Stimulated activated CD4-positive, alpha-beta T cell treated with anti-CD3 and anti-CD28 coated beads, Interleukin-1b, Interleukin-23, amount 100 ng/mL, for 24 hours (primary cell): ENCODE measurements at regions not wholly inside any gene's neighbourhood (a gene's known extent, or its start where the extent isn't known, plus 50 kb on each side); places are given as distances from the start of the nearest gene placed in this dataset.

Experiments used
- DNase-seq, 4 experiments: peaks; one replicate each; pipeline ENCODE4 v3.0.0-alpha.2; 2020; ENCODE audit warnings: low read depth in 4 of 4, low spot score in 1 of 4

- DNase-seq, result no peak
Measured at GRCh38 chr6:16078064-16078463, 50.8 kb upstream of the MYLIP start.

GRCh38 chr6:16069671-16070070 lies 59.2 kb upstream of the MYLIP start:
- DNase-seq, result no peak

GRCh38 chr6:16069222-16069621 lies 59.7 kb upstream of the MYLIP start:
- no peak for DNase-seq

DNA sequence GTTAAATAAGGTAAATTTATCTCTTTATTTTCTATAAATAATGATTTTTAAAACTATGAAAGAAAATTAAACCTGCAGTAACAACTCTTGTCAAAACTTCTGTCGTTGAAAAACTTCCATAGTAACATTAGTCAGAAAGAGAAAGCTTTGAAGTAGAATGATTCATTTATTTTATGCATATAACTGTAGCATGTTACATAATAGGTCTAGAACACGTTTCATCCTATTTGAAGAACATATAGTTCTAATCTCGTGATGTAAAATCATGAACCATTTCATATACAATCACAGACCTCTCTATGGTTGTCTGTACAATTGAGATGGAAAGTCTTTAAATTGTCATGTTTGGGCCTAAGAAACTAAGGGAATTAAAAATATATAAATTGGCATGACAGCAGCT lies 61.3 kb upstream of the MYLIP start:
- DNase-seq, result no peak

DNA sequence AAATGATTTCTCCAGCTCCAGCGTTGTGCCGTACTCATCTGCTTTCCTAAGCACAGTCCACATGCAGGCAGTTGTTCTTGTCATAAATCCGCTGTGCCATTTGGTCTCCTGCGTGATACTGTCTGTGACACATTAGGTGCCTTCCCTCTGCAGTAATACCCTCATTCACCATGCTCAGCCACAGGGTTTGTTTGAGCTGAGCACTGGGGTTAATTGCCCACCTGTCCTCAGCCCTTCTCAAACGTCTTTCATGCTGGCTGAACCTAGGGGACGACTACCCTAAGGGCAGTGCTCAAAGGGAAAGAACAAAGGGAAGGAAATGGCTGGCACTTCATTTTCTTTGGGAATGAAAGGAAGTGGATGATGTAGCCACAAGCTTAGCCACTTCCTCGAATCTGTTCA lies 64.2 kb upstream of the MYLIP start:
- DNase-seq, result no peak

- no peak for DNase-seq
Measured at GRCh38 chr6:16063580-16063979, 65.3 kb upstream of the MYLIP start.

DNA sequence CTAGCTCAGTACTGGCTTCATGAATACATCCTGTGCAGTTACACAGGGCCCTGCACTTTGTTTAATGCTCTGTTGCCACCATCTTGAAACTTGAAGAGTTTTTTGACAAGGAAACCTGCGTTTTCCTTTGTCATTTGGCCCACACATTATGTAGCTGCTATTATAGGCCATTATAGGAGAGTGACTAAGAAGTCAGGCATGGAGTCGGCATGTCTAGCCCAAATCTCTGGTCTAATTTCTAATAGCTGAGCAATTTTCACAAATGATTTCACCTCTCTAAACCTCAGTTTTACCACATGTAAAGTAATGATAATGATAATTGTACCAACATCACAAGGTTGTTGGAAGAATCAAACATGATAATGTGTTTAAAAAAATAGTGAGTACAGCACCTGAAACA lies 67.1 kb upstream of the MYLIP start:
- DNase-seq, result no peak

- DNase-seq, result no peak
Measured at GRCh38 chr6:16060039-16060438, 68.8 kb upstream of the MYLIP start.

DNA sequence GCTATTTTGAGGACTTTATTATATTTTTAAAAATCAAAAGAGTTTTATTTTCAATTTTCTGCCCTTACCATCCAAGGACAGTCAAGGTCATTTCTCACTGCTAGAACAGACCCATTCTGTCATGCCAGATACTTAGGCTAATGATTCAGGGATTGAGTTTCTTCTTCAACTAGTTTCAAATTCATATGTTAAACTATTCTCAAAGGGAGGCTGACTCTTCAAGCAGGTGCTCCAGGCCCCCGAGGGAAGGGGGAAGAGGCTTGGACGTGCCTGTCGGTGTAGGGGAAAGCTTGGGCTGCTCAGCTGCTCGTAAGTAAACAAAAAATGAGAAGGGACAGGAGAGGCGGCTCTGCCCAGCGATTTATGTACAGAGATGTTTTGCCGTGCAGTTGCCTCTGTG lies 69.4 kb upstream of the MYLIP start:
- DNase-seq, result no peak

DNA sequence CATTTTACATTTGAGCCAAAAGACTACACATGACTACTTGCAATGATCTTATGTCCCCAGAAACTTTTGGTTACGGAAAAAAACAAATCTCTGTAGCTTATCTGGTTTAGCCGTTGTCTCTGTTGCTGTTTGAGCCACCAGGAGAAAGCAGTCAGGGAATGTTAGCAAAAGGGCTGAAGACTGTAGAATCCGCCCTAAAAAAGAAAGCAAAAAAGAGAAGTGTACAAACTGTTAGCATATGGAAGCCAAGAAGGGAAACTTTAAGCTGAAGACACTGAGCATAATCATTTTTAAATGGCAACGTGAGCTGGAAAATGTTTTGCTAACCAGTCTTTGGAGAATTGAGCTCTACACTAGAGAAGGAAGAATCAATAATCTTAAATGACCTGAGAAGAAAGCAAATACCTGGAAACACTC lies 69.9 kb upstream of the MYLIP start:
- DNase-seq, result no peak

DNA sequence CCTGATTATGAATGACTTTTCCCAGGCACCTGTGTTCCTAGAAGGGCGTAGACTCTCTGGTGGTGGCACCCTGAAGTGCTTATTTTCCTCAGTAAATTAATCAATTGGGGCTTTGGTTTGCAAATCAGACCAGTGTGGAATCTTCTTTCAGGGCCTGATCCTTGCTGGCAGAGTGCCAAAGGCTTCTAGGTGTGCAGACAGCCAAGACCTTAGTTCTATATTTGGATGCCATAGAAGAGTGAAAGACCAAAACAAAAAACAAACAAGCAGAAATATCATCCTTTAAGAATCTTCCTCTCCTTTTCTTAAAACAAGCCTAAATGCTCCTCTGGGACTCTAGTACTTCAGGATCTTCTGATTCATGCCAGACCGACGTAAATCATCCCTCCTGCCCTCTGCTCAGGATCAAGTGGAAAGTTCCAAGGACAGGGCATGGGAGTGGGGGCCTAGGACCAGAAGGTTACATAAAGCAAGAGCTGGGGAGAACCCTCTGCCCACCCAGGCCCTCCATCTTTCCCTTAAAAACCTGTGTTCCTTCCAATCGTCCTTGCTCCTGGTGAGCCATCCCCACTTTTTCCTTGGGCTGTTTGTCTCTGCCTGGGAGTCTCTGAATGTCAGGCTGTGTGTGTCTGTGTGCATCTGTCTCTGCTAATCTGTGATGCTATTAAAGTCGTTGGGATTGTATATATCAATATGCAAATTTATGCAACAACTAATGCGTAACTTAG lies 70.5 kb upstream of the MYLIP start:
- no peak for DNase-seq

GRCh38 chr6:16057446-16057845 lies 71.4 kb upstream of the MYLIP start:
- no peak for DNase-seq

DNA sequence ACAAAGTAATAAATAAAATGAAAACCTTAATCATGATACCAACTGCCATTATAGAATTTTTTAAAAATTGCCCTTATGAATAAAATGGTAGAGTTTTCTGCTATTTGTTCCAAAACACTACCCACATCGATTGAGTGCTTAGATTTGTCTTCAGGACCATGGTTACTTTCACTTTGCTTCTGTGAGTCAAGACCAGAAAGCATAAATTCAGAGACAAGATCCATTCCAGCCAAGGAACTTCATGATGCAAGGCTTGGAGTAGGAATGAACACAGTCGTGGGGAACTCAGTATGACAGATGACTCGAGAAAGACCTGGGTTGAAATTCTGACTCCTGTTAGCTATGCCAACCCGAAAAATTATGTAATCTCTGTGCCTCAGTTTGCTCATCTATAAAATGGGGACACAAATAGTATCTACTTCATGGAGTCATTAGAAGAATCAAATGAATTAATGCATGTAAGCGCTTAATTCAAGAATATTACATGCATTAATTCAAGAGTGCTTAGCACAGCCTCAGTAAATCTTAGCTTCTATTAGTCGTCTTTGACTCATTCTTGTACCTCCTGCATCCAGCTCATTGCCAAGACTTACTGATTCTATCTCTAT lies 72.5 kb upstream of the MYLIP start:
- no peak for DNase-seq

DNA sequence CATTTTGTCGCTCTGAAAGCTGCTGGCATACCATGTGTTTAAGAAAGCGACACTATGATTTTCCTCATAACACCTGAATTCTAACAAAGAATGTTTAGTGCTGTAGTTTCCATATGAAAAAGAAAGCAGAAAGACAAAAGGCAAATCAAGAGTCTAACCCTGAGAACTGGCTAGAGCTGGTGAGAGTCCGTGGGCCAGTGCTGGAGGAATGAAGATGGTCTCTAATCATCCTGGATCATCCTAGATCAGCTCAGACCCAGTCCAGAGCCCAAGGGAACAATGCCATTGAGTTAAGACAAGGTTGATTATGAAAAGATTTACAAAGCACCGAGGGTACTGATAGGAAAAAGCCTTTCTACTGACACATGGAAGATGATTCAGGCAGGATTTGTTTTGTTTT lies 73.0 kb upstream of the MYLIP start:
- no peak for DNase-seq

DNA sequence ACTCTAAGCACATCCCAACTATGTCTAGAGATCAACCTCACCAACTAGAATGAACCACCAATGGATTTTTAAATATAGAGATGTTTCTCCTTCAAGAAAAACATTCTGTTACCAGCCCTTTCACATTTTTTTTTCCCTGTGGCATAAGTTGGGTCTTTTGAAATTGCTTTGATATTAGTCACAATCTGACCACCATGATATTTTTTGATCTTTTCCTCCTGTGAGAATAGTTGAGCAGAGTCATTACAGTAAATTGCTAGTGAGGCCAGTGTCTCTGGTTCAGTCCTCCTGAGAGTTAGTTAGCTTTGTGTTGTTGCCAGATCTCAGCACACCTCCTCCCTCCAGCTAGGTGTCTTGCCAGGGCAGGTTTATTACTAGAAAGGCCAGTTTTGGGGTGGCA lies 79.7 kb upstream of the MYLIP start:
- no peak for DNase-seq

- no peak for DNase-seq
Measured at GRCh38 chr6:16048221-16048620, 80.7 kb upstream of the MYLIP start.

GRCh38 chr6:16047435-16047990 lies 81.4 kb upstream of the MYLIP start:
- no peak for DNase-seq

GRCh38 chr6:16045238-16045637 lies 83.6 kb upstream of the MYLIP start:
- no peak for DNase-seq

GRCh38 chr6:16044211-16044643 lies 84.7 kb upstream of the MYLIP start:
- no peak for DNase-seq

DNA sequence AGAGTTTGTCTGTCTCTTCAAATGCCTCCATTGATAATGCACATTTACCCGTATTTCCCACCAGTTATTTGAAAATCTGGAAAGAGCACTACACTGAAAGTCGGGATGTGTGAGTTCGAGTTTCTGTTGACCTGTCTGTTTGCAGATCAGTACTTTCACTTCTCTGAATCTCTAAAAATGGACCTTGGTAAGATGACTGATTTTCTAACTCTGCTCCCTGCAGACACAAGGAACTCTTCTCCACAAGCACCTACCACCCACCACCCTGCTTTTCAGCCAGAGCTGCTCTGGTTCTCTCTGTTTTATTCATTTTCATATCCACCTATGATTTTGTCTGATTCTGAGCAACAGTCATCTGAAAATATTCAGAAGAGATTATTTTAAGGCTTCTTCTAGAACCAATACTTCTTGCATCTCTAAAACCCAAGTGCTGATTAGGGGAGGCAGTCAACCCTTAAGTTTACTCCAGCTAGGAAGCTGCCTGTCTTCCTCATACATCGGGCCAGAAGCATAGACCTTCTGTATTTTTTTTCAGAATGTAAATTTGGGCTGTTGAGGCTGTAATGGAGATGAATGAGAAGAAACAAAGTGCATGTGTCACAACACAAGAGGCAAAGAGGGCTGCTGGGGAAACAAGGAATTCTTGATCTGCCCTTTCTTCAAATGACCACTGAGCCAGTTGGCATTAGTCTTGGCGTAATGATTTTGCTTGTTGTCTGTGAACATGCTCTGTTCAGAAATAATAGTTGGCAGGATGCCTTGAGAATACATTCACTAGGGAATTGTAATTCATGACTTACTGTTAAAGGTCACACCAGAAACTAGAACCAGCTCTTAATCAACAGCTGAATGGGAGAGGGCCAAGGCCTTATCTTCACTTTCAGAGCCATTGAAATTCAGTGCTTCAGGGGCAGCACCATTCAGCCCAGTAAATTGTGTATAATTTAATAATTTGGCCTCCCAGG lies 85.4 kb upstream of the MYLIP start:
- no peak for DNase-seq

- no peak for DNase-seq
Measured at GRCh38 chr6:16042751-16043150, 86.1 kb upstream of the MYLIP start.

DNA sequence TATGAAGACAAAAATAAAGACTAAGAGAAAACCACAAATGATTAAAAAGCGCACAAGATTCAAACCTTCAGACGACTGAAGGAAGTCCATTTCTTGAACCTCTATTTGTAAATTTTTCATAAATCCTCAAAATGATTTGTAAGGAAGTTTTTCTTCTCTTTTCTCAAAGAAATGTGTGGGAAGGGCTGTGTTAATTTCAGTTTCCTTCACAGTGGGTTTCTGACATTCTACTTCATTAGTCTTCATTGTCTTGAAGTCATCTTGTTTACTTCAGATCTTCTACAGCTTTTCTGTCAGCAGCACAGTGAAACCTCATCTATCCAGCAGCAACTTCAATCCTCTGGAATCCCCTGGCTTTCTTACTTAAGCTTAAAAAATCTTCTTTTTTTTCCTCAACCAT lies 87.6 kb upstream of the MYLIP start:
- DNase-seq, result no peak
